ENCODE measurements at regions not wholly inside any gene's neighbourhood (a gene's known extent, or its start where the extent isn't known, plus 50 kb on each side); places are given as distances from the start of the nearest gene placed in this dataset.

GRCh38 chr7:68694656-68695055, 903.6 kb upstream of the AUTS2 start:
- H3K27ac ChIP-seq, result no peak overlapping the region
- TF ChIP-seq CTCF (conservative IDR thresholded peaks at IDR 0.05), result no peak

- no peak for TF ChIP-seq CTCF (conservative IDR thresholded peaks at IDR 0.05)
- no peak overlapping the region for H3K27ac ChIP-seq
Measured at GRCh38 chr7:68697796-68698280, 900.4 kb upstream of the AUTS2 start.

DNA sequence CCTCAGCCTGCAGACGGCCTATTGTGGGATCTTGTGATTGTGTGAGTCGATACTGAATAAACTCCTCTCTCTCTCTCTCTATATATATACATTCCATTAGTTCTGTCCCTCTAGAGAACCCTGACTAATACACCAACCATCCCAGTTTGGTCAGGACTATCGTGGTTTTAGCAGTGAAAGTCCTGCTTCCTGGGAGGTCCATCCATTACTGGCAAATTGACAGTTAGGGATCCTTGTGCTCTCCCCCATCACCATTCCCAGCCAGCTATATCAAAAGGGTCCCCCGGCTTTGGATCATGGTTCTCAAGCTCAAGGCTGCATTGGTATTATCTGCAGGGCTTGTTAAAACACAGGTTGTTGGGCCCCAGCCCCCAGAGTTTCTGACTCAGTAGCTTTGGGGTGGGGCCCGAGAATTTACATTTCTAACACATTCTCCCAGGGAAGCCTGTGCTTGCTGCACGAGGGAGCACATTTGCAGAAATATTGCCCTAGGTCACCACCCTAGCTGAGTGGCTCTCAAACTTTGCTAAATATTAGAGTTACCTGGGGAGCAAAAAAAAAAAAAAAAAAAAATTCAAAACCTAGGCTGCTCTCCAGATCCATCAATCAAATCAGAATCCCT, 899.1 kb upstream of the AUTS2 start:
- no peak overlapping the region for H3K27ac ChIP-seq
- TF ChIP-seq CTCF (conservative IDR thresholded peaks at IDR 0.05), result no peak

DNA sequence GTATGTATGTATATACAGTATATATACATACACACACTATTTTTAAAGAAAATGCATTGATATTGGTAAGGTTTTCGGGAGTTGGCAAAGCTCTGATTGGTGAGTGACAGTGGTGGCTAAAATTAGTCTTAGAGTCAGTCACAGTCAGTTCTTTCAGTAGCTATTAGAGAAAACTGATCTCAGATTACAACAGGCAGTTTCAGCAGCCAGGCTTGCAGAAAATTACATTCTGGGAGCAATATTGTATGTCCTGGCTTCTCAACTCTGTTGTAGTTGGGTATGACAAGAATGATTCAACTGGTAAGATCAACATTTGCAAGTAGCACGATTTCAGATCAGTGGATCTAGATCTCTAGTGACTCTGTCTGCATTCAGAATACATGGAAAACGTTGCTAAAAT, 897.9 kb upstream of the AUTS2 start:
- no peak for TF ChIP-seq CTCF (conservative IDR thresholded peaks at IDR 0.05)
- no peak overlapping the region for H3K27ac ChIP-seq

GRCh38 chr7:68706291-68706690, 892.0 kb upstream of the AUTS2 start:
- no peak for TF ChIP-seq CTCF (conservative IDR thresholded peaks at IDR 0.05)
- no peak overlapping the region for H3K27ac ChIP-seq

DNA sequence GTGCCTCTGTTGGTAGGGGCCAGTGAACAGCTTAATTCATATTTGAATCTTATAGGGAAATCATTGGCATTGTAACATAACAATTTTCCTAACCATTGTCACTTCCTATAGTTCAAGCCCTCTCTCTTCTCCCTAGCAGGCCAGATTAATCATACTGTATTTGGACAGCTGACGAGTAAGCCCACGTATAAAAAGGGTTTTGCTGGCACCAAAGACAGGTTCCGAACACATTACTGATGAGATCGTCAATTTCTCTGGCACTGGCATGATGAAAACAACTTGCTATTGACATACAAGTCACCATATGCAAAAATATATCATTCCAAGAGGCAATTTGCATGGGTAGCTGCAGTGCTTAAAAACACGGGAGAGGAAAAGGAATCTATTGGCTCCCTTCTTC, 891.1 kb upstream of the AUTS2 start:
- no peak overlapping the region for H3K27ac ChIP-seq
- no peak for TF ChIP-seq CTCF (conservative IDR thresholded peaks at IDR 0.05)

DNA sequence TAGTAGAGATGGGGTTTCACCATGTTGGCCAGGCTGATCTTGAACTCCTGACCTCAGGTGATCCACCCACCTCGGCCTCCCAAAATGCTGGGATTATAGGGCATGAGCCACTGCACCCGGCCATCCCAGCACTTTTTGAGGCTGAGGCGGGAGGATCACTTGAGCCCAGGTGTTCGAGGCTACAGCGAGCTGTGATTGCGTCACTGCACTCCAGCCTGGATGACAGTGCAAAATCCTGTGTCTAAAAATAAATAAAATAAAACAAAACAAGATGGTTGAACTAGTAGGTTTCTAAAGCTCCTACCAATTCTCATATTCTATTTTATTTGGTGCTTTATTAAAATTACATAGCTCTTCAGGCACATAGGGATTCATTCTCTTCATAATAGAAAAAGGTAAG, 890.3 kb upstream of the AUTS2 start:
- H3K27ac ChIP-seq, result no peak overlapping the region

More for the DNA sequence above, 890.3 kb upstream of the AUTS2 start:
- no peak for TF ChIP-seq CTCF (conservative IDR thresholded peaks at IDR 0.05)

Measured in VCaP (cell line).